Body of pancreas (tissue), 4 donors: ENCODE measurements at regions not wholly inside any gene's neighbourhood (a gene's known extent, or its start where the extent isn't known, plus 50 kb on each side); places are given as distances from the start of the nearest gene placed in this dataset.

Source experiments
- ATAC-seq: fragments of 150-250 bp; one replicate; pipeline ENCODE4 v1.9.1; 2016
- DNase-seq, 4 donors: peaks; one replicate each; pipeline ENCODE4 v3.0.0-alpha.2; 2019
- H3K27ac ChIP-seq, 4 donors: fragments of 200-600 bp; sonication (generic); 1 replicate in 3 of 4; 2 replicates in 1 of 4; pipeline versions ENCODE4 v1.5.1 to v1.6.1; 2016 to 2019; ENCODE audit warnings: mild to moderate bottlenecking in 1 of 4, mixed read lengths in 1 of 4, moderate library complexity in 1 of 4
- H3K27me3 ChIP-seq, 2 donors: fragments of 200-600 bp; sonication (generic); one replicate each; pipeline ENCODE4 v1.6.0; 2016; ENCODE audit warnings: mild to moderate bottlenecking in 1 of 2
- H3K36me3 ChIP-seq, 2 donors: fragments of 200-600 bp; sonication (generic); replicated peaks in 1 of 2; 2 replicates each; pipeline ENCODE4 v1.5.1; 2016; ENCODE audit warnings: low read depth in 2 of 2; ENCODE audit not compliant: insufficient read depth in 1 of 2
- H3K4me1 ChIP-seq: fragments of 200-600 bp; sonication (generic); one replicate; pipeline ENCODE4 v1.6.0; 2016
- H3K4me3 ChIP-seq, 2 donors: fragments of 200-600 bp; sonication (generic); 1 replicate in 1 of 2; 2 replicates in 1 of 2; pipeline ENCODE4 v1.5.1; 2016 to 2019
- H3K9me3 ChIP-seq, 3 donors: fragments of 200-600 bp; sonication (generic); 1 replicate in 2 of 3; 2 replicates in 1 of 3; pipeline ENCODE4 v1.5.1; 2016
- CTCF ChIP-seq, 7 experiments: fragments of 450-650 bp in 4 of 7; fragments of 200-600 bp in 3 of 7; sonication (generic) in 3 of 7; IDR thresholded peaks; one replicate each; pipeline ENCODE4 v1.5.1; 2016 to 2019; ENCODE audit warnings: antibody characterized with exemption in 7 of 7
- POLR2A ChIP-seq, 3 donors: fragments of 450-650 bp; IDR thresholded peaks; one replicate each; pipeline ENCODE4 v1.6.1; 2016; ENCODE audit warnings: antibody characterized with exemption in 3 of 3, mild to moderate bottlenecking in 2 of 3
- WGBS, 2 donors: methylation state at CpG; one replicate each; pipeline ENCODE4 v1.1.5; 2017; 5-methylcytosine and 5-hydroxymethylcytosine counted together
- intact Hi-C: fragments of 100-400 bp; cut with DNase I; formaldehyde crosslinking; loops from one replicate; pipeline ENCODE4 v1.15.1; 2023

- intact Hi-C loops, result no loop called here
- no peak overlapping the region for H3K4me3 ChIP-seq
- no peaks in the 10 kb centered on the region for H3K4me1 ChIP-seq
- no peaks in the 10 kb centered on the region for H3K9me3 ChIP-seq
- DNase-seq (no peak), ATAC-seq (no peak)
- no peak overlapping the region for H3K27ac ChIP-seq
- H3K27me3 ChIP-seq, result peaks cover 0 to 8% of the 10 kb centered on the region in 2 donors
- TF ChIP-seq CTCF (IDR thresholded peaks at IDR 0.05), result no peak
- no peak for TF ChIP-seq POLR2A (IDR thresholded peaks at IDR 0.05)
- no peaks in the 10 kb centered on the region for H3K36me3 ChIP-seq
These were observed 126.9 kb upstream of the ETS2 start for GRCh38 chr21:38678827-38679226.

- H3K27me3 ChIP-seq, result peaks cover 0 to 8% of the 10 kb centered on the region in 2 donors
- ATAC-seq, result no peak
- 40 to 65% methylated on average over 4 of the region's 4 CpGs for WGBS, 2 donors
These were observed 126.2 kb upstream of the ETS2 start for GRCh38 chr21:38679534-38679933.

DNA sequence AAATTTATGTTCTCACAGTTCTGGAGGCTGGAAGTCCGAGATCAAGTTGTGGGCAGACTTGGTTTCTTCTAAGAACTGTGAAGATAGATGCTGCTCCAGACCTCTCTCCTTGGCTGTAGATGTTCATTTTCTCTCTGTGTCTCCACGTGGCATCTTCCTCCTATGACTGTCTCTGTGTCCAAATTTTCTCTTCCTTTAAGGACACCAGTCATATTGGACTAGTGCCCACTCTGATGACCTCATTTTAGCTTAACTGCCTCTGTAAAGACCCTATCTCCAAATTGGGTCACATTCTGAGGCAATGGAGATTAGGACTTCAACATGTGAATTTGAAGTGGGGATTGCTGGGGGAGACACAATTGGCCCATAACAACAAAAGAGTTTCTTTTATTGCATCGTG, 125.3 kb upstream of the ETS2 start:
- intact Hi-C loops, result no loop called here
- H3K4me1 ChIP-seq, result no peaks in the 10 kb centered on the region
- no peaks in the 10 kb centered on the region for H3K9me3 ChIP-seq
- no peak overlapping the region for H3K27ac ChIP-seq
- TF ChIP-seq CTCF (IDR thresholded peaks at IDR 0.05) (no peak), POLR2A (IDR thresholded peaks at IDR 0.05) (no peak)
- DNase-seq (no peak), ATAC-seq (no peak)
- peaks cover 0 to 8% of the 10 kb centered on the region in 2 donors for H3K27me3 ChIP-seq
- WGBS, 2 donors, result 46 to 59% methylated on average over 3 of the region's 3 CpGs
- no peaks in the 10 kb centered on the region for H3K36me3 ChIP-seq
- no peak overlapping the region for H3K4me3 ChIP-seq

More at GRCh38 chr21:38679534-38679933, 126.2 kb upstream of the ETS2 start:
- TF ChIP-seq POLR2A (IDR thresholded peaks at IDR 0.05), result no peak
- TF ChIP-seq CTCF (IDR thresholded peaks at IDR 0.05), result no peak
- intact Hi-C loops, result no loop called here
- no peaks in the 10 kb centered on the region for H3K4me1 ChIP-seq
- H3K4me3 ChIP-seq, result no peak overlapping the region
- H3K27ac ChIP-seq, result no peak overlapping the region
- H3K9me3 ChIP-seq, result no peaks in the 10 kb centered on the region
- DNase-seq, result no peak
- H3K36me3 ChIP-seq, result no peaks in the 10 kb centered on the region

- TF ChIP-seq CTCF (IDR thresholded peaks at IDR 0.05) (no peak), POLR2A (IDR thresholded peaks at IDR 0.05) (no peak)
- H3K4me1 ChIP-seq, result no peaks in the 10 kb centered on the region
- no peak for ATAC-seq
- DNase-seq, result no peak
- intact Hi-C loops, result no loop called here
- no peak overlapping the region for H3K4me3 ChIP-seq
- 38 to 56% methylated on average over 4 of the region's 4 CpGs for WGBS, 2 donors
- no peaks in the 10 kb centered on the region for H3K9me3 ChIP-seq
- no peaks in the 10 kb centered on the region for H3K36me3 ChIP-seq
- H3K27ac ChIP-seq, result no peak overlapping the region
- H3K27me3 ChIP-seq, result peaks cover 0 to 2% of the 10 kb centered on the region in 2 donors
These were observed 122.5 kb upstream of the ETS2 start for GRCh38 chr21:38683222-38683621.

- Histone ChIP-seq H3K4me1 (no peaks in the 10 kb centered on the region), H3K36me3 (no peaks in the 10 kb centered on the region), H3K9me3 (no peaks in the 10 kb centered on the region), H3K4me3 (no peak overlapping the region), H3K27me3 (no peaks in the 10 kb centered on the region), H3K27ac (no peak overlapping the region)
- 63 to 73% methylated on average over 5 of the region's 5 CpGs for WGBS, 2 donors
- TF ChIP-seq CTCF (IDR thresholded peaks at IDR 0.05) (no peak), POLR2A (IDR thresholded peaks at IDR 0.05) (no peak)
- intact Hi-C loops, result no loop called here
- ATAC-seq (no peak), DNase-seq (no peak)
These were observed 117.7 kb upstream of the ETS2 start for GRCh38 chr21:38688068-38688467.
